ENCODE measurements at regions not wholly inside any gene's neighbourhood (a gene's known extent, or its start where the extent isn't known, plus 50 kb on each side); places are given as distances from the start of the nearest gene placed in this dataset.

GRCh38 chr5:147037515-147038205 lies 159.1 kb upstream of the PPP2R2B start:
- no peak for TF ChIP-seq POLR2AphosphoS5 (IDR thresholded peaks at IDR 0.05; ENCODE audit: low read depth, low read length)
- TF ChIP-seq SIN3A (IDR thresholded peaks at IDR 0.05; ENCODE audit: borderline replicate concordance, insufficient read depth, low read length) = no peak
- TF ChIP-seq REST (IDR thresholded peaks at IDR 0.05; ENCODE audit: insufficient read depth in 1 of 2, low read depth in 2 of 2, low read length in 2 of 2) = no peak
- no peak for TF ChIP-seq TAF1 (IDR thresholded peaks at IDR 0.05; ENCODE audit: borderline replicate concordance, insufficient read depth, low read length)
- TF ChIP-seq FOXP2 (optimal IDR thresholded peaks at IDR 0.05; ENCODE audit: borderline replicate concordance, extremely low read depth, extremely low read length, insufficient read depth) = no peak

Measured in PFSK-1 (cell line).